OCI-LY1 (cell line): ENCODE measurements at regions not wholly inside any gene's neighbourhood (a gene's known extent, or its start where the extent isn't known, plus 50 kb on each side); places are given as distances from the start of the nearest gene placed in this dataset.

ENCODE experiments used
- CTCF ChIP-seq: fragments of 200-600 bp; sonication (generic), shearing (Covaris generic); IDR thresholded peaks from 2 replicates; pipeline ENCODE4 v1.5.1; 2017; ENCODE audit warnings: mild to moderate bottlenecking, antibody characterized with exemption, low read length, moderate library complexity, mixed read lengths
- EZH2 ChIP-seq: fragments of 200-600 bp; sonication (generic), shearing (Covaris generic); IDR thresholded peaks from 2 replicates; pipeline ENCODE4 v1.8.0; 2017; ENCODE audit warnings: borderline replicate concordance, mixed run types, mild to moderate bottlenecking, antibody characterized with exemption, low read length, moderate library complexity, mixed read lengths

- TF ChIP-seq EZH2 (no peak), CTCF (no peak)
Measured at GRCh38 chr16:51008607-51009006, 142.5 kb downstream of the SALL1 start.
